Caki2 (cell line): ENCODE measurements at regions not wholly inside any gene's neighbourhood (a gene's known extent, or its start where the extent isn't known, plus 50 kb on each side); places are given as distances from the start of the nearest gene placed in this dataset.
A peak's percentile ranks its signal among the peaks of the same experiment; 100 is the strongest.
"Not testable (repeated sequence)": the region's sequence is repeated elsewhere in the genome, so short reads cannot be mapped to it uniquely, and the experiment has no call there.

Source experiments
- DNase-seq: peaks from one replicate; pipeline ENCODE4 v3.0.0-alpha.2; 2015; ENCODE audit warnings: low read depth
- in situ Hi-C: cut with HindIII; loops from 2 replicates; pipeline ENCODE4 v1.10.0; 2016; ENCODE audit warnings: low sequenced_read_pairs, low pct_unique_long_range_greater_than_20kb, mixed read lengths

- no peak for DNase-seq
- in situ Hi-C loops: no loop called here
Observed at GRCh38 chr10:44012921-44013320, 364.2 kb upstream of the ZNF32 start.

GRCh38 chr10:44011603-44011981, 362.9 kb upstream of the ZNF32 start:
- no peak for DNase-seq
- in situ Hi-C loops: no loop called here

- DNase-seq: no peak
- in situ Hi-C loops: no loop called here
Observed at GRCh38 chr10:44010873-44011602, 362.4 kb upstream of the ZNF32 start.

- DNase-seq: no peak
Observed at GRCh38 chr10:44009891-44010632, 361.4 kb upstream of the ZNF32 start.

GRCh38 chr10:44008917-44009709, 360.4 kb upstream of the ZNF32 start:
- in situ Hi-C loops: no loop called here
- DNase-seq: no peak

More at GRCh38 chr10:44009891-44010632, 361.4 kb upstream of the ZNF32 start:
- in situ Hi-C loops: no loop called here

GRCh38 chr10:44008270-44008916, 359.7 kb upstream of the ZNF32 start:
- in situ Hi-C loops: no loop called here
- DNase-seq: peak; percentile 92

- no peak for DNase-seq
- in situ Hi-C loops: no loop called here
Observed at GRCh38 chr10:44006771-44007170, 358.1 kb upstream of the ZNF32 start.

- no peak for DNase-seq
- in situ Hi-C loops: no loop called here
Observed at GRCh38 chr10:44005788-44006099, 357.1 kb upstream of the ZNF32 start.

- in situ Hi-C loops: no loop called here
- no peak for DNase-seq
Observed at GRCh38 chr10:44004913-44005787, 356.5 kb upstream of the ZNF32 start.

- in situ Hi-C loops: no loop called here
- no peak for DNase-seq
Observed at GRCh38 chr10:43998021-43998809, 349.5 kb upstream of the ZNF32 start.

- in situ Hi-C loops: no loop called here
- no peak for DNase-seq
Observed at GRCh38 chr10:43997330-43997729, 348.6 kb upstream of the ZNF32 start.

GRCh38 chr10:43994539-43994938, 345.9 kb upstream of the ZNF32 start:
- DNase-seq: no peak
- in situ Hi-C loops: no loop called here

- DNase-seq, in situ Hi-C loops: not testable (repeated sequence)
Observed at GRCh38 chr10:43992816-43993215, 344.1 kb upstream of the ZNF32 start.

GRCh38 chr10:43986374-43986773, 337.7 kb upstream of the ZNF32 start:
- in situ Hi-C loops: no loop called here
- DNase-seq: no peak

- no peak for DNase-seq
- in situ Hi-C loops: no loop called here
Observed at GRCh38 chr10:43985941-43986340, 337.3 kb upstream of the ZNF32 start.

- in situ Hi-C loops: no loop called here
- DNase-seq: no peak
Observed at GRCh38 chr10:43983856-43984271, 335.2 kb upstream of the ZNF32 start.

- DNase-seq: no peak
- in situ Hi-C loops: no loop called here
Observed at GRCh38 chr10:43983405-43983804, 334.7 kb upstream of the ZNF32 start.
